Mucosa of rectum (tissue), 2 donors: ENCODE measurements at regions not wholly inside any gene's neighbourhood (a gene's known extent, or its start where the extent isn't known, plus 50 kb on each side); places are given as distances from the start of the nearest gene placed in this dataset.

Experiments
- H3K27ac ChIP-seq, 2 donors: one replicate each; pipeline ENCODE4 v1.7.0; 2013; ENCODE audit warnings: inconsistent platforms in 2 of 2, low read depth in 2 of 2, low read length in 2 of 2
- H3K27me3 ChIP-seq, 2 donors: one replicate each; pipeline ENCODE4 v1.7.0; 2013; ENCODE audit warnings: low read length in 2 of 2; ENCODE audit not compliant: control insufficient read depth in 2 of 2, insufficient read depth in 2 of 2
- H3K36me3 ChIP-seq, 2 donors: one replicate each; pipeline ENCODE4 v1.7.0; 2013; ENCODE audit warnings: low read length in 2 of 2; ENCODE audit not compliant: control insufficient read depth in 2 of 2, insufficient read depth in 2 of 2
- H3K4me1 ChIP-seq, 2 donors: one replicate each; pipeline ENCODE4 v1.7.0; 2013; ENCODE audit warnings: low read length in 2 of 2, mild to moderate bottlenecking in 1 of 2; ENCODE audit not compliant: control insufficient read depth in 2 of 2, insufficient read depth in 2 of 2
- H3K4me3 ChIP-seq, 2 donors: one replicate each; pipeline ENCODE4 v1.7.0; 2013; ENCODE audit warnings: low read length in 2 of 2
- H3K9ac ChIP-seq, 2 donors: one replicate each; pipeline ENCODE4 v1.7.0; 2013; ENCODE audit warnings: low read length in 2 of 2, low read depth in 1 of 2, mild to moderate bottlenecking in 1 of 2
- H3K9me3 ChIP-seq, 2 donors: one replicate each; pipeline ENCODE4 v1.7.0; 2013; ENCODE audit warnings: low read length in 2 of 2; ENCODE audit not compliant: control insufficient read depth in 2 of 2
- donor health status: healthy.
- donor health status: Normal muscosa, but diverticular disease.

GRCh38 chr12:73352826-73353225 lies 1080.7 kb downstream of the TRHDE start:
- H3K27me3 ChIP-seq: no peaks in the 10 kb centered on the region
- no peak overlapping the region for H3K9ac ChIP-seq
- no peaks in the 10 kb centered on the region for H3K4me1 ChIP-seq
- no peaks in the 10 kb centered on the region for H3K9me3 ChIP-seq
- H3K36me3 ChIP-seq: no peaks in the 10 kb centered on the region
- no peak overlapping the region for H3K4me3 ChIP-seq
- no peak overlapping the region for H3K27ac ChIP-seq

GRCh38 chr12:73361156-73361863 lies 1089.1 kb downstream of the TRHDE start:
- Histone ChIP-seq H3K9me3 (no peaks in the 10 kb centered on the region), H3K36me3 (no peaks in the 10 kb centered on the region), H3K4me3 (no peak overlapping the region), H3K27me3 (no peaks in the 10 kb centered on the region), H3K27ac (no peak overlapping the region), H3K9ac (no peak overlapping the region), H3K4me1 (no peaks in the 10 kb centered on the region)

- Histone ChIP-seq H3K9me3 (no peaks in the 10 kb centered on the region), H3K27ac (no peak overlapping the region), H3K36me3 (no peaks in the 10 kb centered on the region), H3K4me3 (no peak overlapping the region), H3K27me3 (no peaks in the 10 kb centered on the region), H3K9ac (no peak overlapping the region), H3K4me1 (no peaks in the 10 kb centered on the region)
Measured at GRCh38 chr12:73361864-73362230, 1089.7 kb downstream of the TRHDE start.

GRCh38 chr12:73362666-73363065 lies 1090.5 kb downstream of the TRHDE start:
- Histone ChIP-seq H3K27ac (no peak overlapping the region), H3K36me3 (no peaks in the 10 kb centered on the region), H3K27me3 (no peaks in the 10 kb centered on the region), H3K4me3 (no peak overlapping the region), H3K9ac (no peak overlapping the region), H3K4me1 (no peaks in the 10 kb centered on the region), H3K9me3 (no peaks in the 10 kb centered on the region)

GRCh38 chr12:73372856-73373255 lies 1100.7 kb downstream of the TRHDE start:
- H3K4me1 ChIP-seq: no peaks in the 10 kb centered on the region

GRCh38 chr12:73374360-73374759 lies 1102.2 kb downstream of the TRHDE start:
- Histone ChIP-seq H3K36me3 (no peaks in the 10 kb centered on the region), H3K9ac (no peak overlapping the region), H3K4me1 (no peaks in the 10 kb centered on the region), H3K9me3 (no peaks in the 10 kb centered on the region), H3K4me3 (no peak overlapping the region), H3K27ac (no peak overlapping the region), H3K27me3 (no peaks in the 10 kb centered on the region)

More at GRCh38 chr12:73372856-73373255, 1100.7 kb downstream of the TRHDE start:
- H3K36me3 ChIP-seq: no peaks in the 10 kb centered on the region
- H3K27ac ChIP-seq: no peak overlapping the region
- H3K27me3 ChIP-seq: no peaks in the 10 kb centered on the region
- no peak overlapping the region for H3K4me3 ChIP-seq
- no peak overlapping the region for H3K9ac ChIP-seq
- H3K9me3 ChIP-seq: no peaks in the 10 kb centered on the region

- Histone ChIP-seq H3K4me1 (no peaks in the 10 kb centered on the region), H3K9ac (no peak overlapping the region), H3K36me3 (no peaks in the 10 kb centered on the region), H3K9me3 (no peaks in the 10 kb centered on the region), H3K4me3 (no peak overlapping the region), H3K27me3 (peaks cover 0 to 2% of the 10 kb centered on the region in 2 donors), H3K27ac (no peak overlapping the region)
Measured at GRCh38 chr12:73383584-73384222, 1111.5 kb downstream of the TRHDE start.

- H3K36me3 ChIP-seq: no peaks in the 10 kb centered on the region
- H3K9ac ChIP-seq: no peak overlapping the region
- H3K27ac ChIP-seq: no peak overlapping the region
- no peaks in the 10 kb centered on the region for H3K9me3 ChIP-seq
- peaks cover 0 to 2% of the 10 kb centered on the region in 2 donors for H3K27me3 ChIP-seq
- no peak overlapping the region for H3K4me3 ChIP-seq
- H3K4me1 ChIP-seq: no peaks in the 10 kb centered on the region
Measured at GRCh38 chr12:73384592-73384991, 1112.4 kb downstream of the TRHDE start.

GRCh38 chr12:73390261-73390660 lies 1118.1 kb downstream of the TRHDE start:
- Histone ChIP-seq H3K4me1 (no peaks in the 10 kb centered on the region), H3K27ac (no peak overlapping the region), H3K9me3 (no peaks in the 10 kb centered on the region), H3K36me3 (no peaks in the 10 kb centered on the region), H3K9ac (no peak overlapping the region), H3K27me3 (no peaks in the 10 kb centered on the region), H3K4me3 (no peak overlapping the region)

- no peaks in the 10 kb centered on the region for H3K27me3 ChIP-seq
- H3K4me3 ChIP-seq: no peak overlapping the region
- peaks cover 0 to 3% of the 10 kb centered on the region in 2 donors for H3K9me3 ChIP-seq
- H3K36me3 ChIP-seq: no peaks in the 10 kb centered on the region
- no peak overlapping the region for H3K9ac ChIP-seq
- no peak overlapping the region for H3K27ac ChIP-seq
- H3K4me1 ChIP-seq: no peaks in the 10 kb centered on the region
Measured at GRCh38 chr12:73413051-73413450, 1124.6 kb upstream of the ATXN7L3B start.
